Glutamatergic neuron (in vitro differentiated cells): ENCODE measurements at regions not wholly inside any gene's neighbourhood (a gene's known extent, or its start where the extent isn't known, plus 50 kb on each side); places are given as distances from the start of the nearest gene placed in this dataset.

Source experiments
- DNase-seq: peaks from one replicate; pipeline ENCODE4 v3.0.0; 2022
- H3K27ac Mint-ChIP-seq: one replicate; pipeline ENCODE4 v1.8.0; 2020; ENCODE audit warnings: mild to moderate bottlenecking, mixed read lengths, inconsistent platforms; ENCODE audit not compliant: unreplicated experiment
- H3K27me3 Mint-ChIP-seq: one replicate; pipeline ENCODE4 v1.8.0; 2020; ENCODE audit warnings: mild to moderate bottlenecking, moderate library complexity, mixed read lengths, inconsistent platforms; ENCODE audit not compliant: unreplicated experiment
- H3K36me3 Mint-ChIP-seq: one replicate; pipeline ENCODE4 v1.8.0; 2020; ENCODE audit warnings: mild to moderate bottlenecking, mixed read lengths, inconsistent platforms; ENCODE audit not compliant: unreplicated experiment
- H3K4me1 Mint-ChIP-seq: one replicate; pipeline ENCODE4 v1.8.0; 2020; ENCODE audit warnings: mild to moderate bottlenecking, low read depth, mixed read lengths, inconsistent platforms; ENCODE audit not compliant: unreplicated experiment
- H3K4me3 Mint-ChIP-seq: one replicate; pipeline ENCODE4 v1.8.0; 2020; ENCODE audit warnings: mild to moderate bottlenecking, mixed read lengths, inconsistent platforms; ENCODE audit not compliant: unreplicated experiment
- H3K9me3 Mint-ChIP-seq: one replicate; pipeline ENCODE4 v1.8.0; 2020; ENCODE audit warnings: mild to moderate bottlenecking, moderate library complexity, mixed read lengths, inconsistent platforms; ENCODE audit not compliant: unreplicated experiment
- CTCF ChIP-seq: fragments of 200-600 bp; sonication (generic); IDR thresholded peaks from one replicate; pipeline ENCODE4 v1.5.0; 2021; ENCODE audit not compliant: partially characterized antibody, unreplicated experiment

- no peaks in the 10 kb centered on the region for H3K4me1 Mint-ChIP-seq
These were observed 199.7 kb upstream of the SLC27A6 start for GRCh38 chr5:128765448-128766061.

GRCh38 chr5:128766406-128766805 lies 198.9 kb upstream of the SLC27A6 start:
- no peaks in the 10 kb centered on the region for H3K27me3 Mint-ChIP-seq
- no peaks in the 10 kb centered on the region for H3K36me3 Mint-ChIP-seq
- no peak overlapping the region for H3K27ac Mint-ChIP-seq
- no peak for TF ChIP-seq CTCF
- no peaks in the 10 kb centered on the region for H3K4me1 Mint-ChIP-seq
- H3K4me3 Mint-ChIP-seq: no peak overlapping the region
- DNase-seq: no peak
- H3K9me3 Mint-ChIP-seq: peaks cover 2% of the 10 kb centered on the region

More at GRCh38 chr5:128765448-128766061, 199.7 kb upstream of the SLC27A6 start:
- H3K27me3 Mint-ChIP-seq: no peaks in the 10 kb centered on the region
- H3K36me3 Mint-ChIP-seq: no peaks in the 10 kb centered on the region
- no peak overlapping the region for H3K4me3 Mint-ChIP-seq
- no peak for DNase-seq
- H3K9me3 Mint-ChIP-seq: peaks cover 2% of the 10 kb centered on the region
- TF ChIP-seq CTCF: no peak
- H3K27ac Mint-ChIP-seq: no peak overlapping the region

- no peaks in the 10 kb centered on the region for H3K36me3 Mint-ChIP-seq
These were observed 194.4 kb upstream of the SLC27A6 start for GRCh38 chr5:128770907-128771306.

GRCh38 chr5:128772356-128772755 lies 192.9 kb upstream of the SLC27A6 start:
- H3K27me3 Mint-ChIP-seq: no peaks in the 10 kb centered on the region
- no peaks in the 10 kb centered on the region for H3K36me3 Mint-ChIP-seq
- no peak overlapping the region for H3K27ac Mint-ChIP-seq
- no peak for TF ChIP-seq CTCF
- no peak overlapping the region for H3K4me3 Mint-ChIP-seq
- H3K9me3 Mint-ChIP-seq: no peaks in the 10 kb centered on the region
- no peaks in the 10 kb centered on the region for H3K4me1 Mint-ChIP-seq
- no peak for DNase-seq

More at GRCh38 chr5:128770907-128771306, 194.4 kb upstream of the SLC27A6 start:
- no peak for TF ChIP-seq CTCF
- no peaks in the 10 kb centered on the region for H3K9me3 Mint-ChIP-seq
- DNase-seq: no peak
- H3K4me3 Mint-ChIP-seq: no peak overlapping the region
- no peaks in the 10 kb centered on the region for H3K4me1 Mint-ChIP-seq
- no peak overlapping the region for H3K27ac Mint-ChIP-seq
- no peaks in the 10 kb centered on the region for H3K27me3 Mint-ChIP-seq

GRCh38 chr5:128773378-128773777 lies 191.9 kb upstream of the SLC27A6 start:
- no peak for DNase-seq
- no peaks in the 10 kb centered on the region for H3K27me3 Mint-ChIP-seq
- no peaks in the 10 kb centered on the region for H3K9me3 Mint-ChIP-seq

More at GRCh38 chr5:128773378-128773777, 191.9 kb upstream of the SLC27A6 start:
- no peak for TF ChIP-seq CTCF
- Mint-ChIP-seq H3K36me3 (no peaks in the 10 kb centered on the region), H3K27ac (no peak overlapping the region), H3K4me1 (no peaks in the 10 kb centered on the region), H3K4me3 (no peak overlapping the region)
